Frontal cortex (tissue), 3 donors: ENCODE measurements at regions not wholly inside any gene's neighbourhood (a gene's known extent, or its start where the extent isn't known, plus 50 kb on each side); places are given as distances from the start of the nearest gene placed in this dataset.
"Not testable (repeated sequence)": the region's sequence is repeated elsewhere in the genome, so short reads cannot be mapped to it uniquely, and the experiment has no call there.

ENCODE experiments used
- DNase-seq, 2 donors: peaks; one replicate each; pipeline ENCODE4 v3.0.0; 2012; ENCODE audit warnings: low spot score in 2 of 2
- FAIRE-seq: peaks from 2 replicates; lab custom pipeline; 2012; peaks lifted over from hg19 to GRCh38; lab: Jason Lieb, UNC
- donor health status: control.
- donor health status: control.
- donor health status: control.

GRCh38 chr6:112887424-112887823 is 540.3 kb downstream of the RFPL4B start:
- not testable (repeated sequence) for FAIRE-seq

GRCh38 chr6:112899541-112899940 is 552.4 kb downstream of the RFPL4B start:
- FAIRE-seq: no peak
- DNase-seq: no peak

More at GRCh38 chr6:112887424-112887823, 540.3 kb downstream of the RFPL4B start:
- not testable (repeated sequence) for DNase-seq

- DNase-seq: no peak
- peak; percentile 44 for FAIRE-seq
These were observed 556.2 kb downstream of the RFPL4B start for GRCh38 chr6:112903361-112903760.

GRCh38 chr6:112906726-112907125 is 559.6 kb downstream of the RFPL4B start:
- DNase-seq (no peak), FAIRE-seq (no peak)

- DNase-seq (no peak), FAIRE-seq (no peak)
These were observed 562.7 kb downstream of the RFPL4B start for GRCh38 chr6:112909781-112910180.

DNA sequence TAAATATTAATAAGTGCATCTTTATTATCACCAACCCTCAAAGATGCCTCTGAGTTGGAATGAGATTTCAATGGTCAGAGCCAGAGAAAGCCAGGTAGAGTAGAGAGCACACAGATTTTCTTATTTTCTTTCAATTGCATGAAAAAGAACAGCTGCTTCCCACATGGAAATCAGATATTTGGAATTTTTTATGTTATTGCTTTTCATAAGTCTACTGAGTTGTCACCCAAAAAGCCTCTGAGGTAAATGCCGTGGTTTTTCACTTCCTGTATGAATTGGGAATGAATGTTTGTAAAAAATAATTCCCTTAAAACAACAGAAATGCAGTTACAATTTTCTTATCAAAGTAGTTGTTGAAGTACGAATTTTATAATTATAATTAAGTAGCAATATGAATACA is 563.1 kb downstream of the RFPL4B start:
- DNase-seq (no peak), FAIRE-seq (no peak)

GRCh38 chr6:112911959-112912358 is 564.8 kb downstream of the RFPL4B start:
- FAIRE-seq (no peak), DNase-seq (no peak)

DNA sequence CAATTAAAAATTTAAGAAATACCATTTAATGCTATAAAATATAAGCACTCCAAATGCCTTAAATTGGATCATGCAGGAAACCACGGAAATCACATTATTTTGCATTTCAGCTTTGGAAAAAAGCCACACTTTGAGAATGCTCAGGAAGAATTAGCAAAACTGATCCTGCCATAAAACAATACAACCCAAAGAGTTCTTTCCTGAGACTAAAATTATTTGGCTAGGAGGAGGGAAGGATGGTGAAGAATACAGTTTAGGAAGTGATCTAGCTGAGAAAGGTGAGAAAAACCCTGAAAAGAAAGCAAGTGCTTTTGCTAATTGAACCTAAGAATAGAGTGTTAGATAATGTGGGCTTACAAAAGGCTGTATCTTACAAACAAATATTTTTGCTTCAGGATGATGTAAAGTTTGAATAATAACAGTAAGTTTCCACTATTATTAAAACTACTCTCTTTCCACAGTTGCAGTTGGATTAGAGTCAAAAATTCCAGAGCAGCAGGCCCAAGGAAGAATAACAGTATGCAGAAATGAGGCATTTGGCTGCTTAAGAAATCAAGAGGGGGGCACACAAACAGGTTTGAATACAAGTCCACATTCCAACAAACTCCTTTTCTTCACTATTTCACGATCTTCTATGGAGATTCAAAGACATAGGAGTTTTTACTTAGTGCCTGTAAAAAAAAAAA is 565.4 kb downstream of the RFPL4B start:
- no peak for FAIRE-seq

GRCh38 chr6:112919744-112920143 is 572.6 kb downstream of the RFPL4B start:
- DNase-seq, FAIRE-seq: not testable (repeated sequence)

More for the DNA sequence above, 565.4 kb downstream of the RFPL4B start:
- no peak for DNase-seq

DNA sequence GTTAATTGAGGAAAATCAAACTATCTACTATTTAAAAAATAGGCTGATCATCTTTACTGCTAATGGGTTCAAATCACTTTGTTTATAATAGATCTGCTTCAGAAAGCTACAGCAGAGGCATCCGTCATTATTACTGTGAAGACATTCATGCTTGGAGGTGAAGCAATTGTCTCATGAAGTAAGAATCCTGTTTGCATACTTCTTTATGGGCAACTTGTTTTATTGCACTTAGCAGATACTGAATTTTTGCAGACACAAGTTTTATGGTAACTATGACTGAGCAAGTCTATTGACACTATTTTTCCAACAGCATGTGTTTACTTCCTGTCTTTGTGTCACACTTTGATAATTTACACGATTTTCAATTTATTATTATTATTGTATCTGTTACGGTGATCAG is 573.9 kb downstream of the RFPL4B start:
- DNase-seq: no peak
- no peak for FAIRE-seq

- FAIRE-seq (no peak), DNase-seq (no peak)
These were observed 576.9 kb downstream of the RFPL4B start for GRCh38 chr6:112923940-112924587.

- no peak for DNase-seq
- FAIRE-seq: no peak
These were observed 578.6 kb downstream of the RFPL4B start for GRCh38 chr6:112925702-112926101.

- DNase-seq (no peak), FAIRE-seq (no peak)
These were observed 580.7 kb downstream of the RFPL4B start for GRCh38 chr6:112927641-112928320.

- FAIRE-seq (no peak), DNase-seq (no peak)
These were observed 582.5 kb downstream of the RFPL4B start for GRCh38 chr6:112929641-112930040.

DNA sequence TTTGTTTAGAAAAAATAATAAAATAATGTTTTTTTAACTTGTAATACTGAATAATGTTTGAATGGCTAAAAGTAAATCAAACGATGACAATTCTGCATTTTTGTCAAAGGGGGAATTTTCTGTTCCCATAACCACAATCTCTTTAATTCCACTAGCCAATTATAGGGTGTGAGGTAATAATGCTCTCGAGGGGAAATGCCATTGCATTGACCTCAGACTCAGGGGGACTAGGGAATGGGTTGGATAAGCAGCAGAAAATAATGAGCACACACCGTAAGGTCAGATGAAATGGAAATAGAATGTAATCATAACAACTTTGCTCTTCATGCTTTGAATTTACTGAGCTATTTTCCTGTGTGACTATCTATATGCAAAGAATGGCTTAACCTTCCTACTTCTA is 584.7 kb downstream of the RFPL4B start:
- DNase-seq (no peak), FAIRE-seq (no peak)

GRCh38 chr6:112933947-112934346 is 586.8 kb downstream of the RFPL4B start:
- DNase-seq (no peak), FAIRE-seq (no peak)

DNA sequence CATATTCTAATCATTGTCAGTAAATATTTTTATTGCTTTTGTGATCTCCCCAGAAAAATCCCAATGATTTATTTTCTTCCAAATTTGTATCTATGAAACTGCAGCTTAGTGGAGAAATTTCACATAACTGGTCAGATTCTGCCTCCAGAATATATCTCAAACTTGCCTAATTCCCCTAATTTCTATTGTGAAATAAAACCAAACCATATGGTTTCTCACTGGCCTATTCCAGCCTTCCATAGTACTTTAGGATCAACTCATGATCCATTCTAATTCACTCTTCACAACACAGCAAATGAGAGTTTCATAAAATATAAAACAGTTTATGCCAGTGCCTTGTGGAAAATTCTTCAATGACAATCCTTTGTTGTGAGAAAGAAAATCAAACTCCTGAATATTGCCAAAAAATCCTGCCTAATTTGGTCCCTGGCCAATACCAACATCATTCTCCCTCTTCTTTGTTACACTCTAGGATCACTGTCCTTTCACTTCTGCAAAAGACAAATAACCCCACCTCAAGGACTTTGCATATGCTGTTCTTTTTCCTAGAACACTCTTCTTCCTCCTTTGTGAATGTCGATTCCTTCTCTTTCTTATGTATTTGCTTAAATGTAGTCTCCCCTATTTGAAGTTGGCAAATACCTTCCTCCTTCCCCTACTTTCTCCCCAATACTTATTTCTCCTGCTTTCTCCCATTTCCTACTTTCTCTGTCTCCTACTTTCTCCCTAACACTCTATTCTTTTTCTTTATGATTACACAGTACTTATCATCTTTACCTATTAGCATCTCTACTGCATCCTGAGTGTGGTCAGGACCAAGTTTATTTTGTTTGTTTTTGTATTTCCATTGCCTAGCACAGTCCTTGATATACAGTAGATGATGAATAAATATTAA is 587.5 kb downstream of the RFPL4B start:
- DNase-seq: no peak
- FAIRE-seq: no peak

- FAIRE-seq: no peak
- no peak for DNase-seq
These were observed 588.4 kb downstream of the RFPL4B start for GRCh38 chr6:112935402-112936078.

GRCh38 chr6:112936079-112936472 is 588.9 kb downstream of the RFPL4B start:
- DNase-seq (no peak), FAIRE-seq (no peak)

GRCh38 chr6:112936504-112936903 is 589.4 kb downstream of the RFPL4B start:
- FAIRE-seq (no peak), DNase-seq (no peak)
